Fibroblast of lung (primary cell): ENCODE measurements at regions not wholly inside any gene's neighbourhood (a gene's known extent, or its start where the extent isn't known, plus 50 kb on each side); places are given as distances from the start of the nearest gene placed in this dataset.
A peak's percentile ranks its signal among the peaks of the same experiment; 100 is the strongest.

Experiments used
- CTCF ChIP-seq, 2 donors: IDR thresholded peaks in 1 of 2; conservative IDR thresholded peaks in 1 of 2; 1 replicate in 1 of 2; 2 replicates in 1 of 2; pipeline ENCODE4 v1.5.1; 2011 to 2012; ENCODE audit warnings: low read length in 2 of 2, control low read depth in 1 of 2, inconsistent platforms in 1 of 2, low read depth in 1 of 2, mild to moderate bottlenecking in 1 of 2
- EZH2 ChIP-seq: IDR thresholded peaks from 2 replicates; pipeline ENCODE4 v1.5.1; 2012; ENCODE audit warnings: low read length, control low read depth, mild to moderate bottlenecking; ENCODE audit errors: missing control alignments

DNA sequence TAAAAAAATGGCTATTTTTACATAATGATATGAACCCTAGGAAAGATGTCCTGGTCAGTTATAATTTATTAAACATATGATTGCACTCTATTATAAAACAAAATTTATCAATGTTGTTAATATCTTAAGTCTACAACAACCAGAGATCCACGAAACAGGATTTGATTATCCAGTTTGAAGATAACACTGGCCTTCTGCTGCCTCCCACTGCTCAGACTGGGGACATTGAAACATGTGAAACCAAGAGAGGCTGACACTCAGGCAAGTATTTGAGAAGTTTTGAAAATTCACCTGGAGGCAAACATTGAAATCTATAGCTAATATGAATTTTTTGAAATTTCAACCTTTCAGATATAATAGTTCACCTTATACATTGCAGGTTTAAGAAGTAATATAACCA lies 219.3 kb upstream of the HSF2 start:
- TF ChIP-seq CTCF (conservative IDR thresholded peaks at IDR 0.05 in 1 of 2, IDR thresholded peaks at IDR 0.05 in 1 of 2; ENCODE audit: low read depth in 1 of 2, low read length in 2 of 2): peak in 1 of 2 donors; percentile 33
- TF ChIP-seq EZH2: no peak
